WERI-Rb-1 (cell line): ENCODE measurements at regions not wholly inside any gene's neighbourhood (a gene's known extent, or its start where the extent isn't known, plus 50 kb on each side); places are given as distances from the start of the nearest gene placed in this dataset.
"Not testable (repeated sequence)": the region's sequence is repeated elsewhere in the genome, so short reads cannot be mapped to it uniquely, and the experiment has no call there.

Experiments used
- DNase-seq: peaks from one replicate; pipeline ENCODE4 v3.0.0-alpha.2; 2020
- H3K27ac ChIP-seq: fragments of 250-450 bp; sonication (Bioruptor Pico); 2 replicates; pipeline ENCODE4 v1.5.1; 2020; ENCODE audit warnings: mild to moderate bottlenecking, moderate library complexity
- H3K27me3 ChIP-seq: fragments of 250-450 bp; sonication (Bioruptor Pico); 2 replicates; pipeline ENCODE4 v1.5.1; 2021; ENCODE audit warnings: mild to moderate bottlenecking, low read depth, moderate library complexity; ENCODE audit not compliant: insufficient read depth, severe bottlenecking
- H3K36me3 ChIP-seq: fragments of 250-450 bp; sonication (Bioruptor Pico); 2 replicates; pipeline ENCODE4 v1.5.1; 2020; ENCODE audit warnings: mild to moderate bottlenecking, moderate library complexity
- H3K4me3 ChIP-seq: 2 replicates; pipeline ENCODE4 v1.5.1; 2011; ENCODE audit warnings: low read depth, mild to moderate bottlenecking, control low read depth, low read length
- H3K9me3 ChIP-seq: fragments of 250-450 bp; sonication (Bioruptor Pico); 2 replicates; pipeline ENCODE4 v1.5.1; 2021; ENCODE audit warnings: mild to moderate bottlenecking, moderate library complexity; ENCODE audit not compliant: severe bottlenecking
- CTCF ChIP-seq: IDR thresholded peaks from 2 replicates; pipeline ENCODE4 v1.5.1; 2011; ENCODE audit warnings: low read depth, mild to moderate bottlenecking, control low read depth, inconsistent platforms, low read length

- no peak for TF ChIP-seq CTCF
- Histone ChIP-seq H3K36me3 (no peaks in the 10 kb centered on the region), H3K4me3 (no peak overlapping the region), H3K27me3 (peaks cover 73% of the 10 kb centered on the region), H3K9me3 (peaks cover 4% of the 10 kb centered on the region), H3K27ac (no peak overlapping the region)
- DNase-seq = no peak
Observed at GRCh38 chr9:107782789-107783188, 293.2 kb upstream of the KLF4 start.

GRCh38 chr9:107782381-107782780 lies 292.8 kb upstream of the KLF4 start:
- no peak overlapping the region for H3K27ac ChIP-seq
- H3K27me3 ChIP-seq = peaks cover 69% of the 10 kb centered on the region
- no peak overlapping the region for H3K4me3 ChIP-seq
- no peaks in the 10 kb centered on the region for H3K36me3 ChIP-seq
- TF ChIP-seq CTCF = no peak
- peaks cover 4% of the 10 kb centered on the region for H3K9me3 ChIP-seq
- DNase-seq = no peak

GRCh38 chr9:107780960-107781359 lies 291.4 kb upstream of the KLF4 start:
- Histone ChIP-seq H3K27ac (no peak overlapping the region), H3K27me3 (peaks cover 60% of the 10 kb centered on the region), H3K36me3 (no peaks in the 10 kb centered on the region), H3K4me3 (no peak overlapping the region), H3K9me3 (peaks cover 4% of the 10 kb centered on the region)
- TF ChIP-seq CTCF = no peak
- DNase-seq = no peak

DNA sequence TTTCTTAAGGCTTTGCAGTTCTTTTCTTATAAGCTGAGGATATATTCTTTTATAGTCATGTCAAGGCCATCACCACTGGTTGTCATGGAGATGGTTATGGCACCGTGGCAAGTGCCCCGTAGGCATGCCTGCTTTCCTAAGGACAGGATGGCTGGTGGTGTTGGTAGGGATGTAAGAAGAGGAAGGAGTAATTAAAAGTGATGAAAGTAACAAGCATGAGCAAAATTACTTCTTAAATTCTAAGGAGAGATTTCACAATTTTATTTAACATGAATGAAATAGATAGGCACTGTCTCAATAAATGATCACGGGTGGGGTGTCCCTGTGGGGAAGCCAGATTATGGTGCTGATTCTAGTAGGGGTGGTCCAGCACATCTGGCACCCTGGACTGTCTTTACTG lies 290.2 kb upstream of the KLF4 start:
- DNase-seq = no peak
- no peak for TF ChIP-seq CTCF
- Histone ChIP-seq H3K27me3 (peaks cover 50% of the 10 kb centered on the region), H3K27ac (no peak overlapping the region), H3K4me3 (no peak overlapping the region), H3K36me3 (no peaks in the 10 kb centered on the region), H3K9me3 (peaks cover 4% of the 10 kb centered on the region)

DNA sequence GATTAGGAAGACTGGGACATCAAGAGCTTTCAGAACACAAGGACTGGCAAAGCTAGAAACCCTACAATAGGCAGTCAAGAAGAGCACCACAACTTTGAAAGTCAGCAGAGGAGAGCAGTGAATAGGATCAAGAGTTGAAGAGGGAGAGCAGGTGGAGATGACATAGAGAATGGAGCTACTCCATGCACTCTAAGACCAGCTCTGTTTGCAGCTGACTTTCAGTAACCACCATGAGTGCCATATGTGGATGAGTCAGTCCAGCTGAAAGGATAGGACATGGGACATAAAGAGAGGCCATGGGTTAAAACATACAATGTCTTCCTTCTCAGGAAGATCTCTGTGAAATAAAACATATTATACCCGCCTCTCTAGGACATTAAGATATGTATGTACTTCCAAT lies 289.1 kb upstream of the KLF4 start:
- H3K36me3 ChIP-seq = no peaks in the 10 kb centered on the region
- H3K9me3 ChIP-seq = peaks cover 8% of the 10 kb centered on the region
- H3K4me3 ChIP-seq = no peak overlapping the region
- no peak overlapping the region for H3K27ac ChIP-seq
- DNase-seq = no peak
- TF ChIP-seq CTCF = no peak
- peaks cover 41% of the 10 kb centered on the region for H3K27me3 ChIP-seq

DNA sequence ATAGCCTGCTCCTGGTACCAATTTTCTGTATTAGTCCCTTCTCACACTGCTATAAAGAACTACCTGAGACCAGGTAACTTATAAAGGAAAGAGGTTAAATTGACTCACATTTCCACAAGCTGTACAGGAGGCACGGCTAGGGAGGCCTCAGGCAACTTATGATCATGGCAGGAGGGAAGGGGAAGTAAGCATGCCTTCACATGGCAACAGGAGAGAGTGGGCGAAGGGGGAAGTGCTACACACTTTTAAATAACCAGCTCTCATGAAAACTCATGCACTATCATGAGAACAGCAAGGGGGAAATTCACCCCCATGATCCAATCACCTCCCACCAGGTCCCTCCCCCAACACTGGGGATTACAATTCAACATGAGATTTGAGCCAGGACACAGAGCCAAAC lies 284.5 kb upstream of the KLF4 start:
- not testable (repeated sequence) for H3K27ac ChIP-seq, H3K36me3 ChIP-seq, H3K4me3 ChIP-seq, DNase-seq
- Histone ChIP-seq H3K27me3 (peaks cover 13% of the 10 kb centered on the region), H3K9me3 (peaks cover 25% of the 10 kb centered on the region)
